GM19035 (cell line): ENCODE measurements at regions not wholly inside any gene's neighbourhood (a gene's known extent, or its start where the extent isn't known, plus 50 kb on each side); places are given as distances from the start of the nearest gene placed in this dataset.

ENCODE experiments used
- ATAC-seq: cut with Tn5 transposase; IDR thresholded peaks from one replicate; pipeline ENCODE4 v1.9.1; 2021; ENCODE audit not compliant: unreplicated experiment

DNA sequence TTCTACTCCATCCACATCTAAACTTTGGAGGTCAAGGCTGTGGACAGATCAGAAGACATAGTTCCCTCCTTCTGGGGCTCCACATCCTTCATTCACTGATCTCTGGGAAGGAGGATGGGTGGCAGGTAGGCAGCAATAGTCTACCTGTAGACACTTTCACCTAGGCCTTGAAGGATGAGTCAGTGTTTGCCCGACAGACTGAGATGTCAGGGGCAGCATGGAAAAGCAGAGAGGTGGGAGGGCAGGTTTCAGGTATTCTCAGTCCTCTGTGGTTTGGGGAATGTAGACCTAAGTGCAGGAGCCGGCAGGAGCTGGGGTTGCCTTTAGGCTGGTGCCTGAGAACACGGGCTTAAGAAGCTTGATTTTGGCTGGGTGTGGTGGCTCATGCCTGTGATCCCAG, 171.9 kb upstream of the ZNF267 start:
- no peak for ATAC-seq

DNA sequence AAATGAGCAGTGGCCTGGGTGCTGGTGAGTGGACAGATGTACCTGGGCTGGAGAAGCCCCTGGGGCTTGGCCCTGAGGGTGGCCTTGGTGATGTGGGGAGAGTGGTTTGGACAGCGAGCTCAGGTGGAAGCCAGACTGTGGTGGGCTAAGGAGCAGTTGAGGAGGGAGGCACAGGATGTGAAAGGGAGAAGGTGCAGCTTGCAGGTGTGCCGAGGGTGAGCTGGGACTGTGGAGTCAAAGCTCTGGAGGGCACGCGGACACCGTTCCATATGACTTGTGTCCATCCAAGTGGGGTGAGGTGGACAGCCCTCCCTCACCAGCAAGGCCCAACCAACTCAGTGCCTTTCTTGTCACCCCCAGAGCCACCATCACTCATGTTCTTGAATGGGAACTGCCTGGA, 170.8 kb upstream of the ZNF267 start:
- ATAC-seq: no peak

DNA sequence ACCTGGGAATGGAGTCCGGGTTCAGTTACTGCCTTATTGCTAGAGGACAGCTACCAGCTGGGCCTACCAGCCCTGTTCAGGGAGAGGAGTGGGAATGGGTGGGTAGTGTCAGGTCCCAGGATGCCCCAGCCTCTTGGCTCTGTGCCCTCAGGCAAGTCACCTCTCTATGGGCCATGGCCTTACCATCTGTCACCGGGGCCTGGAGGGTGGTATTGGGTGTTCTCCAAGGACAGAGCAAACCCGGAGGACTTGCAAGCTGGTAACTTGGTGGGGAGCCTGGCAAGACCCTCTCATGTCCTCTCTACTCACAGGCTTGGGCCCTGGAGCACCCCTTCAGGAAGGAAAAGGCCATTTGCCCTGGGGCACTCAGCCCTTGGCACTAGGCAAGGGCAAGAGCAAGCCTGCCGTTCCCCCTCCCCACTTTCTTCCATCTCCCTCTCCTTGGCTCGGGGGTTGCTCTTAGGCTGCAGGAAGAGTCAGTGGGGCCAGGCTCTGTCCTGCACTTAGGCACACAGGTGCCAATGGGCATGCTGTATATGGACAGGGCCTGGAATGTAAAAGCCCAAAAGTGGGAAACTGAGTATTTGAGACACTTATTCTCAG, 170.0 kb upstream of the ZNF267 start:
- no peak for ATAC-seq

DNA sequence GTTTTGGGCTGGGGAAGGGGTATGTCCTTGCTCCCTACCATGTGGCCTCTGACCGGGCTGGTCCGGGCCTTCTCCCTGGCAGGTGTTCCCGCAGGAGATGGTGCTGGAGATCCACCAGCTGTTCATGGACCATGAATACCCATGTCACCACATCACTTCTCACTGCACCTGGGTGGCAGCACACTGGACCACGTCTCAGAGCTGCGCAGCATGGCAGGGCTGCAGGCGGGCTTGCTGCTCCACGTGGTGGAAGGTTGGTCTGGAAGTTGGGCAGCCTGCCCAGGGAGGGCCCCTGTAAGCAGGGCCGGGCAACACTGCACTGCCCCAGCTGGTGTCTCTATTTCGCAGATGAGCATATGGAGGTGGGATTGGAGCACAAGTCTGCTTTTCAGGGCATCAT, 169.5 kb upstream of the ZNF267 start:
- no peak for ATAC-seq

DNA sequence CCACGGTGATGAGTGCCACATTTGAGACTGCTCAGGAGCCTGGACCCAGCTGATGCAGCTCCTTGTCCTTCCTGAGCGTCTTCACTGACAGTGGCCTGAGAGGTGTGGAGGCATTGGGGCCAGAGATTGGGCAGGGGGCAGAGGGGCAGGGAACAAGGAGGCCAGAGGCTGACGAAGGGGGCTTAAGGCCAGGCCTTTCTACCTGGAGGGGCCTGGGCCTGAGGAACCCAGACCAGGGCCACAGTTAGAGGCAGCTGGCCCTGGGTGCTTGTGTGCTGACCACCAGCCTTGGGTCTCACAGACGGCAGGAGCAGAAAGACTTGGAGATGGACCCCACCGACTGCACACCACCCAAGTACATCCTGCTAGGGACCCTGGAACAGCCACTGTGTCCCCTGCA, 168.2 kb upstream of the ZNF267 start:
- ATAC-seq: no peak

DNA sequence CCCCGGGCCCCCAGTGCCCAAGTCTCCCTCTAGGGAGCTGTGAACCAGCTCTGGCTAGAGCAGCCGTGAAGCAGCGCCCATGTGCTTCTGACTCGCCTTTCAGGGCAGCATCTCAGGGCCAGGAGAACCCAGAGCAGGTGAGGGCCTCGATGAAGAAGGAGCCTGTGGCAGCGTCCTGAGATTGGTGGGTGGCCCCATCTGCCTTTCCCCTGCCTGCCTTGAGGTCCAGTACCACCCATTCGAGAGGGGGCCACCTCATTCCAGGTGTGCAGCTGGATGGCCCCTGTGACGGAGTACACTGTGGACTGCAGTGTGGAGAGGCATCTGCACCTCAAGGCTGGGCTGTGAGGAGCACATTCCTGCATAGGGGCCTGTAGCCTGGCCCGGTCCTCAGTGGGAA, 167.3 kb upstream of the ZNF267 start:
- ATAC-seq: no peak

DNA sequence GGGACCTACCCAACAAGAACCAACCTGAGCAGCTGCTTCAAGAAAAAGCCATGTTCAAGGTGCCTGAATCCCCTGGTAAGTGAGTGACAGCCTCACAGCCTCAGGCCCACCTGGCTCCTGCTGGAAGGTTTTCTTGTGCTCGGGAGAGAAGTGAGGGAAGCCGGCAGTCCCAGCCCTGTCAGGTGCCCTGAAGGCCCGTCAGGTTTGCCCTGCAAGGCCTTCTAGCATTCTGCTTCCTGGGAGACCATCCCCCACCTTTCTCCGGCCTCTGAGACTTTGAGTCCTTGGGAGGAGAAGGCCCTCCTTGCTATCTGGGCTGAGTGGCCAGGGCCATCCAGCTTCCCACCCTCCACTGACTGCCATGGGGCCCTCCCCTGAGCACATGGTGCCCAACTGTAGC, 166.7 kb upstream of the ZNF267 start:
- no peak for ATAC-seq

DNA sequence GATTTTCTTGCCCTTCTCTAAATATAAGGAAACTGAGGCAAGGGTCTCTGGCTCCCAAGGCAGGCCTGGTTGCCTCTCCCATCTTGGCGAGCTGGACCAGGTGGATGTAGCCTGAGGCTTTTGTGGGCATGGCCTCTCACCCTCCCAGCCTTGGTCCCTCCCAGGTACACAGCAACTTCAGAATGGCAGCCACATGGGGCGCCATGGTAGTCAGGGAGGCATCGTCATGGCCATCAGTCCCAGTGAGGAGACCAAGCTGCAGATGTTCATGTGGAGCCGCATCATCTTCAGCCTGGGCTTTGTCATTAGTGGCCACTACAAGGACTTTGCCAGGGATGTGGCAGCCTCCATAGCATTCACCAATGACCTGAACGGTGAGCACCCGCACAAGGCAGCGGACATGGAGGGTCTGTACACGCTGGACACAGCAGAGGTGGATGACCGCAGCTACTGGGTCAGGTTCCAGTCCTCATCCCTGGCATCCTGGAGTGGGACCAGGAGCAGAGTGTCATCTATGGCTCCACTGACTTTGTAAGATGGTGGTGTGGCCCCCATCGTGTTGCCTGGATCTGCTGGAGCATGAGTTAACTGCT, 165.8 kb upstream of the ZNF267 start:
- no peak for ATAC-seq

DNA sequence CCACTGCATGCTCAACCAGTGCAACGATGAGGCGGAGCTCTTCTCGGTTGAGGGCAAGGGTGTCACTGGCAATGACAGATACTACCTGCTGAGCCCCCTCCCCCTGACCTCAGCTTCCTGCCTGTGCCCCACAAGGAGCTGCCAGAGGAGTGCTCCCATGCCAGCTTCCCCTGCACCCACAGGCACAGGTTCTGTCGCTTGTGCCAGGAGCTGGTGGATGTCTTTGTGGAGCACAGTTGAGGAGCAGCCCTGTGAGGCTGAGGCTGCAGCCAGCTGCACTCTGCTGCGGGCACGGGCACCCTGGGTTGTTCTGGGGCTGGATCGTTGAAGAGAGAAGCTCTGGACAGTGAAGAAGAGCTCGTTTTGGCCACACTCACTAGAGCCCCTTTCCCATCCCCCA, 165.3 kb upstream of the ZNF267 start:
- no peak for ATAC-seq

DNA sequence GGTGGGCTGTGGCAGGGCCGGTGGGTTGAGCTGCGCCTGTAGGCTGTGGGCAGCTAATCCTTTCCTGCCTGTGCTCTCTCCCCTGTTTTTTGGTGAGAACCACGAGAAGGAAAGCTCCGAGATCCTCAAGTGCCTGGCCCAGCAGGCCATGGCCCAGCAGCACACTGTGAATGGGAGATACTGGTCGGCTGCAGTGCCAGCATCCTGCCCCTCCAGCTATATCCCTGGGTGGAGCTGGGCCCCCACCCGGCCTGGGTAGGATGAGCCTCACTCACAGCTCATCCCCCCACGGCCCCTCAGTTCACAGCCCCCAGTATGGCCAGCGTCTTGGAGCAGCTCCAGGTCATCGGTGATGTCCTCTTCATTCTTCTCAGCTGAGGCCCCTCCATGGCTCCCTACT, 164.4 kb upstream of the ZNF267 start:
- no peak for ATAC-seq

DNA sequence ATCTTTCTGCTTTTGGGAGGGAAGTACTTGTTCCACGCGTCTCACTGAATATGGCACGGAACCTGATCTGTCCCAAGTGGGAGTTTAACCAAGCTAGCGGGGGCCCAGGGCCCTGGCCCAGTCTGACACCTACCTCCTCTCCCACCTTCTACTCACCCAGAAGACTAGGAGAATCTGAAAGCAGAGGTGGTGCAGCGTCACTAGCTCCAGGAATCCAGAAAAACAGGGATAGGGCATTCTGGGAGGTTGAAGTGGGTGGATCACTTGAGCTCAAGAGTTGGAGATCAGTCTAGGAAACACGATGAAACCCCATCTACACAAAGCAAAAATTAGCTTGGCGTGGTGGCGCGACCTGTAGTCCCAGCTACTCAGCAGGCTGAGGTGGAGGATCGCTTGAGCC, 163.5 kb upstream of the ZNF267 start:
- ATAC-seq: no peak

DNA sequence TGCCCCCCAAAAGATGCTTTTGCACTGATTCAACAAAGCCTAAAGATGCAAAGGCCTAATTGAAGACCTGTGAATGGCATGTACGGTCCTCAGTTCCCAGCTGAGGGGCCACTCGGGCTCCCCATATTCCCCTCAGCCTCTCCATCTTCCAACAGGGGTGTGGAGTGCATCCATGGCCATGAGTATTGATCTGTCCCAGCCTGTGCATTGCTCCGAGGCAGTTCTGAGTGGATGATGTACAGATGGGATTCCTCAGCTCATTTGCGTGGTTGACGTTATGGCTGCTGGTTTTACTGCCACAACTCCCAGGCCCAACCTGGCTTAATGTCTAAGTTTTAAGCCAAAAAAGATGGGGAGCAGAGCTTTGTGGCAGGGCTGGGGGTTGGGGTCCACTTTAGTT, 162.7 kb upstream of the ZNF267 start:
- ATAC-seq: no peak

DNA sequence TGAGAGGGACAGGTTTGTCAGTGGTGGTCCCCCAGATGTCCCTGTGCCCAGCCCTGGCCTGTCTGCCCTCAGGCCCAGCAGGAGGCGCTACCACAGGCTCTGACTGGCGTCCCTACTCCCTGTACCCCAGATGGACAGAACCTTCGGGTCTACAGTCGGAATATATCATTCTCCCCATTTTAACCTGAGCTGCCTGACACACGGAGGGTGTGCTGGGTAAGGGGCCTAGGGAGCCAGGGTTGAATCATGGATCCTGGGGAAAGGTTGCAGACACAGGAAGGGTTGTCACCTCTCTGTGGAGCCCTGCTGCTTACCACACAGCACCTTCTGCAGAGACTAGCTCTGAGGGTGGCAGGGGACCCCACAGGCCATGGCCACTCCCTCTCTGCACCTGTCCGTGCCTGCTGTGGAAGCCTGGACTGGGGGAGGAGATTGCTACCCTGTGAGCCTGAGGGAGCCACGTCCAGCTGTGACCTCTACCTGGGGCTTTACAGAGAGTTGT, 162.2 kb upstream of the ZNF267 start:
- no peak for ATAC-seq

DNA sequence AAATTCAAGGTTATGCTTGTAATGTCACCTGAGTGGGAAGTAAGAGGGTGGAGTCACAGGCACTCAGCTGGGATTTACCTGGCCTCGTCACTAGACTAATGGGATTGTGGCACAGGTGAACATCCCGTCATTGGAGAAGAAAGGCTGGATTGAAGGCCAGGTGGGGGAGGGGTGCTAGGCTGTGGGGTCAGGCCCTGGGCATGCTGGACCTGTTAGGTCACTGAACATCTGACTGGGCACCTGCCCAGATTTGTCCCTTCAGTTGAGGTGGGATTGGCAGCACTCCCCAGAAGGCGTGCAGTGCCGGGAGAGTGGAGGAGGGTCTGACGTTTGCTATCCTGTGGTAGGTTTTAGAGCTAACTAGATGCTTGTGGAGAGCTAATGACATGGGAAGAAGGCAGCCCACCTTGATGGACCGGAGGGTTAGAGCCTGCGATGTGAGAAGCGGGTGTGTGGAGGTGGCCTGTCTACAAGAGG, 161.5 kb upstream of the ZNF267 start:
- ATAC-seq: no peak

DNA sequence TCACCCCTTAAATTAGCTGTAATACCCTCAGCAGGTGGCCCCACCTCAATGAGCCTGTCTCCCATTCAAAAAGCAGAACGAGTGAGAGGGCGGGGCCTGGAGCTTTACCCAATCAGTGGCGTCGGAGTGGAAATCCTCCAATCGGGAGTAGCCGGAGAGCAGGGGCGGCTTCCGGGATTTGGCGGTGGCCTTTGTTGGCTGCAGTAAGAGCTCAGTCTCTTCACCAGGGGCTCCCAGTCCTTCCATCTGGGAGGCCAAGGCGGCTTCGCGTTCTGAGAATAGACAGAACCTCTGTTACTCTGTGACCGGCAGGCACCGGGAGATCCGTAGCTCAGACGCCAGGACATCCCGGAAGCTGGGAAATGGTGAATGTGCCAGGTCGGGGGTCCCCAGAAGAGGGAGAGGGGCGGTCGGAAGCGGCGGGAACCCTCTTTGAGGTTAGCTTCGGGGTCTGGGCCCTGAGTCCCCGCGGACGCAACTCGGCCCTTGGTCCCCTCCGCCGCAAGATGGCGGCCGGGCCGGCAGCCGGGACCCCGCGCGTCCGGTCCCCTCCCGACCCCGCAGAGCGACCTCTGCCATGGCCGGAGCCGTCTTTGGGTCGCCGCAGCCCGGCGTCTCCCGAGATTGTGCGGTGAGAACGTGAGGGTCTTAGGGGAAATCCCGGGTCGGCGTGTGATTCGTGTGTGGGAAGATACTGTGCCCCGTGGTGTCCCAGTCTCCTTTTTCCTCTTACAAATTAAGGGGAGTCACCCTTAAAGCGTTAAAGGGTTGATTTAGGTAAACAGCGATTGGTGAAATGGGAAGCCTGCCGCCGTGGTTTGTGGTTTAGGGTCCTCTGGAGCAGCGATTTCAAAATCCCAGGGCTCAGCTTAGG, 160.3 kb upstream of the ZNF267 start:
- peak; percentile 95 for ATAC-seq

DNA sequence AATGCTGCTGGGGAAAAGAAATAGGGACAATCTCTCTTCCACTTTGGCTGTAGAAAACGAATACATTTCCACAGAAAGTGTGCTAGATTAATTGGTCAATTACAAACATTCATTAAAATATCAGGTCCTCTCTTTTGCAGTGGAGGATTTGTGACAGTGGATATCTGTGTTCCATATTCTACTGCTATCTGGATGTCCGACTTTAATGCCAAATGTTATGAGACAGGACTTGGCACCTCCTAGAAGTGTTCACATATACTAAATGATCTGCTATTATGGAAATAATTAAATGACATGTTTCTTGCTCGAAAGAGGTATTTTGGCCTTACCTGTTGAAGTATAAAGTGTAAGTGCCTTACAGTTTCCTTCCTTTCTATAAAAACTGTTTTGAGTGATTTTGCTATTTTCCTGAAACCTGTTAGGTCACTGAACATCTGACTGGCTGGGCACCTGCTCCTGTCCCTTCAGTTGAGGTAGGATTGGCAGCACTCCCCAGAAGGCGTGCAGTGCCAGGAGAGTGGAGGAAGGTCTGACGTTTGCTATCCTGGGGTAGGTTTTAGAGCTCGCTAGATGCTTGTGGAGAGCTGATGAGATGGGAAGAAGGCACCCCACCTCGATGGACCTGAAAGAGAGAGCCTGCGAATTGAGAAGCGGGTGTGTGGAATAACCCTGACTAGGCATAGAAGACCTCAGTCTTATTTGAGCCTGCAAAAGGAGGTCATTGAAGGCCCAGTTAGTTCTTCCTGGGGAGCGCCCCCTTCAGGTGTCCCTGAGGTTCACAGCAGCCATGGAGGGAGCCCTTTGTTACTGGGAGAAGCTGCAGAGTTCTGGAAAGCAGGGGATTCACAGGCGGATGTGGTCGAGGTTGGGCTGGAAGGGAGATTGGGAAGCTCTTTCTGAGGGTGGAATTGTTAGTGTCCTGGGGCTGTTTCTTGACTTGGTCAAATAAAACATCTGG, 159.4 kb upstream of the ZNF267 start:
- no peak for ATAC-seq

DNA sequence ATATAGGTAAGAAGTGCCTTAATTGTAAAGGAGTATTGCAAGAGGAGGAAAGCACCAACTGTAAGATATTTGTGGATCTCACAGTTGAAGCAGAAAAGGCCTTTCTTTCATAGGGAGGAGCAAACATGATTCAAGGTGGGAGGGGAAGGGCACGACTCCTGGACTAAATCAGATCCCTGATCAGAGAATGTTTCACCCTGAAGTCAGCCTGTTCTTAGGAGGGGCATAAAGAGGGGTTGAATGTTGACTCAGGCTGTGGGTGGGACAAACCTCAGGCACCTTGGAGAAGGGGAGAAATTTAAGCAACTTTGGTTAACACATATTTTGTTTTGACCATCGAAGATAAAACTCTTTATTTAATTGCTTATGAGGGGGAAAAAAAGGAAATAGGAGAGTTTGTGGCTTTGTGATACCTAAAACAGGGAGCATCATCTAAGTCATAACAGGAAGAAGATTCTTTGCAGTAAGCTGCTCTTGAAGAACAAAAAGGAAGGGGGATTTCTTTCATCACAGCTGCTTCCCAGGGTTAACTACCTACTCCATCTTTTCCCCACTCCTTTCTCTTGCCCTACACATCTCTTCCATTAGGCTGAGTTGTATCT, 158.6 kb upstream of the ZNF267 start:
- ATAC-seq: no peak

DNA sequence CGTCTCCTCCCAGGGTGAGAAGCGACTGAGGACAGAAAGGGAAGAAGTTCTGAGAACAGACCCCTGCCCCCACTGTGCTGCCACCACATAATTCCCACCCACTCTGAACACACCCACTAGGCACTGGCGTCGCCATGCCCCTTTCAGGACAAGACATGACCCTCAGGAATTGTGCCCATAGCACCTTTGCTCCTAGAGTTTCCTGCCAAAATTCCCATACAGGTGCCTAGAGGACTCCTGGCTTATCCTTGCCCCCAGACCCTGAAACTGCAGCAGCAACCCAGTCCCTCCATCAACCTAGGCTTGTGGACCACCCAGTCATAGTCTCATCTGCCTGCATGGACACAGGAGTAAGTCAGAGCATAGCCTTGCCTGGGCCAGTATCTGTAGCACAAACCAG, 157.7 kb upstream of the ZNF267 start:
- no peak for ATAC-seq

DNA sequence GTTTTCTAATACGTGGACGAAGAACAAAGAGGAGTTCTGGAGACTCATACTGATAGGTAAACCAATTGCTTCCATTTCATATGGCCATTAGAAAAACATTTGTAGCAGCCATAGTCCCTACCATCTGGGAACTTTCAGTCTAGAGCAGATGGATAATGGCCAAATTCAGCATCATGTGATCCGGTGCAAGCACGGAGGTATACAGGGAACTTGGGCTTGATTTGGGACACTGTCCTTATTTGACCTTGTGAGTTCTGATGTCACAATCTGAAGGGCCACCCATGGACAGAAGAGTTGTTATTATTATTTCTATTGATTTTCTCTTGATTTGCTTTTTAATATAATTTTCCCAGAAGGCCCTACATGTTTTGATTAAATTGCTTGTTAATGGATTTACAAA, 154.6 kb upstream of the ZNF267 start:
- ATAC-seq: no peak

DNA sequence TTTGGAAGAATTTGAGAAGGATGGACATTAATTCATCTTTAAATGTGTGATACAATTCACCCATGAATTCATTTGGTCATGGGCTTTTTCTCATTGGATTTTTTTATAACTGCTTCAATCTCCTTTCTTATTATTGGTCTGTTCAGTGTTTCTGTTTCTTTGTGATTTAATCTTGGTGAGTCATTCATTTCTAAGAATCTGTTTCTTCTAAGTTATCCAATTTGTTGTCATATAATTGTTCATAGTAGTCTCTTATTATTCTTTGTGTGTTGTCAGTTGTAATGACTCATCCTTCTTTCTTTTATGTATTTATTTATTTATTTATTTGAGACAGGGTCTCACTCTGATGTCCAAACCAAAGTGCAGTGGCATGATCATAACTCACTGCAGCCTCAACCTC, 146.1 kb upstream of the ZNF267 start:
- no peak for ATAC-seq

DNA sequence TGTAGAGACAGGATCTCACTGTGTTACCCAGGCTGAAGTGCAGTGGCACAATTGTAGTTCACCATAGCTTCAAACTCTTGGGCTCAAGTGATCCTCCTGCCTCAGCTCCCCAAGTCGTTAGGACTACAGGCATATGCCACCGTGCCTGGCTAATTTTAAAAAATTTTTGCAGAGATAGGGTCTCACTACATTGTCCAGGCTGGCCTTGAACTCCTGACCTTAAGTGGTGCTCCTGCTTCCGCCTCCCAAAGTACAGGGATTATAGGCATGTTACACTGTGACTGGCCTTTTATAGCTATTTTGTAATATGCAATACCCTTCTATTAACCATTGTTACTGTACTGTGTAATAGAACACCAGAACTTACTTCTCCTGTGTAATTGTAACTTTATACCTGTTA, 139.3 kb upstream of the ZNF267 start:
- no peak for ATAC-seq
